ENCODE measurements at regions not wholly inside any gene's neighbourhood (a gene's known extent, or its start where the extent isn't known, plus 50 kb on each side); places are given as distances from the start of the nearest gene placed in this dataset.

- Mint-ChIP-seq H3K4me1 (ENCODE audit: low read depth) (no peaks in the 10 kb centered on the region), H3K27me3 (ENCODE audit: low read depth) (no peaks in the 10 kb centered on the region), H3K9me3 (no peaks in the 10 kb centered on the region), H3K36me3 (ENCODE audit: low read depth) (no peaks in the 10 kb centered on the region), H3K27ac (no peak overlapping the region), H3K4me3 (no peak overlapping the region)
- DNase-seq (ENCODE audit: low spot score), result no peak
Measured at GRCh38 chr12:83805873-83806272, 1106.7 kb downstream of the SLC6A15 start.

GRCh38 chr12:83805156-83805772 is 1107.3 kb downstream of the SLC6A15 start:
- no peak for DNase-seq (ENCODE audit: low spot score)
- Mint-ChIP-seq H3K4me3 (no peak overlapping the region), H3K27me3 (ENCODE audit: low read depth) (no peaks in the 10 kb centered on the region), H3K4me1 (ENCODE audit: low read depth) (no peaks in the 10 kb centered on the region), H3K27ac (no peak overlapping the region), H3K36me3 (ENCODE audit: low read depth) (no peaks in the 10 kb centered on the region), H3K9me3 (no peaks in the 10 kb centered on the region)

- H3K9me3 Mint-ChIP-seq, result no peaks in the 10 kb centered on the region
- no peaks in the 10 kb centered on the region for H3K36me3 Mint-ChIP-seq (ENCODE audit: low read depth)
- no peak overlapping the region for H3K4me3 Mint-ChIP-seq
- no peaks in the 10 kb centered on the region for H3K27me3 Mint-ChIP-seq (ENCODE audit: low read depth)
- H3K4me1 Mint-ChIP-seq (ENCODE audit: low read depth), result no peaks in the 10 kb centered on the region
- DNase-seq (ENCODE audit: low spot score), result no peak
- H3K27ac Mint-ChIP-seq, result no peak overlapping the region
Measured at GRCh38 chr12:83801972-83802371, 1110.6 kb downstream of the SLC6A15 start.

- no peaks in the 10 kb centered on the region for H3K9me3 Mint-ChIP-seq
- H3K27ac Mint-ChIP-seq, result no peak overlapping the region
- no peaks in the 10 kb centered on the region for H3K36me3 Mint-ChIP-seq (ENCODE audit: low read depth)
- DNase-seq (ENCODE audit: low spot score), result no peak
- H3K27me3 Mint-ChIP-seq (ENCODE audit: low read depth), result no peaks in the 10 kb centered on the region
- H3K4me1 Mint-ChIP-seq (ENCODE audit: low read depth), result no peaks in the 10 kb centered on the region
- H3K4me3 Mint-ChIP-seq, result no peak overlapping the region
Measured at GRCh38 chr12:83800022-83800421, 1112.6 kb downstream of the SLC6A15 start.

- no peaks in the 10 kb centered on the region for H3K36me3 Mint-ChIP-seq (ENCODE audit: low read depth)
- H3K4me1 Mint-ChIP-seq (ENCODE audit: low read depth), result no peaks in the 10 kb centered on the region
- DNase-seq (ENCODE audit: low spot score), result no peak
- no peak overlapping the region for H3K27ac Mint-ChIP-seq
- no peaks in the 10 kb centered on the region for H3K9me3 Mint-ChIP-seq
- no peaks in the 10 kb centered on the region for H3K27me3 Mint-ChIP-seq (ENCODE audit: low read depth)
- H3K4me3 Mint-ChIP-seq, result no peak overlapping the region
Measured at GRCh38 chr12:83796531-83796930, 1109.8 kb downstream of the TMTC2 start.

GRCh38 chr12:83793616-83794015 is 1106.9 kb downstream of the TMTC2 start:
- Mint-ChIP-seq H3K27ac (no peak overlapping the region), H3K4me1 (ENCODE audit: low read depth) (no peaks in the 10 kb centered on the region), H3K27me3 (ENCODE audit: low read depth) (no peaks in the 10 kb centered on the region), H3K9me3 (no peaks in the 10 kb centered on the region), H3K36me3 (ENCODE audit: low read depth) (no peaks in the 10 kb centered on the region), H3K4me3 (no peak overlapping the region)
- DNase-seq (ENCODE audit: low spot score), result no peak

- no peaks in the 10 kb centered on the region for H3K4me1 Mint-ChIP-seq (ENCODE audit: low read depth)
- H3K9me3 Mint-ChIP-seq, result peaks cover 3% of the 10 kb centered on the region
- no peak for DNase-seq (ENCODE audit: low spot score)
- H3K27me3 Mint-ChIP-seq (ENCODE audit: low read depth), result no peaks in the 10 kb centered on the region
- no peaks in the 10 kb centered on the region for H3K36me3 Mint-ChIP-seq (ENCODE audit: low read depth)
- H3K27ac Mint-ChIP-seq, result no peak overlapping the region
- H3K4me3 Mint-ChIP-seq, result no peak overlapping the region
Measured at GRCh38 chr12:83784298-83784890, 1097.7 kb downstream of the TMTC2 start.

- no peak overlapping the region for H3K27ac Mint-ChIP-seq
- H3K9me3 Mint-ChIP-seq, result peaks cover 10% of the 10 kb centered on the region
- no peaks in the 10 kb centered on the region for H3K4me1 Mint-ChIP-seq (ENCODE audit: low read depth)
- no peaks in the 10 kb centered on the region for H3K27me3 Mint-ChIP-seq (ENCODE audit: low read depth)
- no peaks in the 10 kb centered on the region for H3K36me3 Mint-ChIP-seq (ENCODE audit: low read depth)
- no peak overlapping the region for H3K4me3 Mint-ChIP-seq
- DNase-seq (ENCODE audit: low spot score), result no peak
Measured at GRCh38 chr12:83779526-83779925, 1092.8 kb downstream of the TMTC2 start.

GRCh38 chr12:83769151-83769550 is 1082.4 kb downstream of the TMTC2 start:
- H3K27me3 Mint-ChIP-seq (ENCODE audit: low read depth), result no peaks in the 10 kb centered on the region
- H3K36me3 Mint-ChIP-seq (ENCODE audit: low read depth), result no peaks in the 10 kb centered on the region
- H3K9me3 Mint-ChIP-seq, result peaks cover 16% of the 10 kb centered on the region
- no peak for DNase-seq (ENCODE audit: low spot score)
- no peak overlapping the region for H3K4me3 Mint-ChIP-seq
- H3K27ac Mint-ChIP-seq, result no peak overlapping the region
- no peaks in the 10 kb centered on the region for H3K4me1 Mint-ChIP-seq (ENCODE audit: low read depth)

- Mint-ChIP-seq H3K27ac (no peak overlapping the region), H3K4me3 (no peak overlapping the region), H3K4me1 (ENCODE audit: low read depth) (no peaks in the 10 kb centered on the region), H3K9me3 (peaks cover 18% of the 10 kb centered on the region), H3K27me3 (ENCODE audit: low read depth) (no peaks in the 10 kb centered on the region), H3K36me3 (ENCODE audit: low read depth) (no peaks in the 10 kb centered on the region)
- DNase-seq (ENCODE audit: low spot score), result no peak
Measured at GRCh38 chr12:83767723-83768122, 1081.0 kb downstream of the TMTC2 start.

GRCh38 chr12:83763425-83763824 is 1076.7 kb downstream of the TMTC2 start:
- no peak overlapping the region for H3K27ac Mint-ChIP-seq
- no peaks in the 10 kb centered on the region for H3K36me3 Mint-ChIP-seq (ENCODE audit: low read depth)
- no peak for DNase-seq (ENCODE audit: low spot score)
- H3K27me3 Mint-ChIP-seq (ENCODE audit: low read depth), result no peaks in the 10 kb centered on the region
- no peak overlapping the region for H3K4me3 Mint-ChIP-seq
- H3K9me3 Mint-ChIP-seq, result peaks cover 13% of the 10 kb centered on the region
- H3K4me1 Mint-ChIP-seq (ENCODE audit: low read depth), result no peaks in the 10 kb centered on the region

- Mint-ChIP-seq H3K4me1 (ENCODE audit: low read depth) (no peaks in the 10 kb centered on the region), H3K27ac (no peak overlapping the region), H3K36me3 (ENCODE audit: low read depth) (no peaks in the 10 kb centered on the region), H3K27me3 (ENCODE audit: low read depth) (no peaks in the 10 kb centered on the region), H3K4me3 (no peak overlapping the region), H3K9me3 (peaks cover 11% of the 10 kb centered on the region)
- no peak for DNase-seq (ENCODE audit: low spot score)
Measured at GRCh38 chr12:83759906-83760305, 1073.2 kb downstream of the TMTC2 start.

- Mint-ChIP-seq H3K27me3 (ENCODE audit: low read depth) (no peaks in the 10 kb centered on the region), H3K4me1 (ENCODE audit: low read depth) (no peaks in the 10 kb centered on the region), H3K9me3 (peaks cover 9% of the 10 kb centered on the region), H3K36me3 (ENCODE audit: low read depth) (no peaks in the 10 kb centered on the region), H3K27ac (no peak overlapping the region), H3K4me3 (no peak overlapping the region)
- no peak for DNase-seq (ENCODE audit: low spot score)
Measured at GRCh38 chr12:83758888-83759631, 1072.4 kb downstream of the TMTC2 start.

GRCh38 chr12:83753904-83754303 is 1067.2 kb downstream of the TMTC2 start:
- Mint-ChIP-seq H3K4me1 (ENCODE audit: low read depth) (no peaks in the 10 kb centered on the region), H3K27me3 (ENCODE audit: low read depth) (no peaks in the 10 kb centered on the region), H3K36me3 (ENCODE audit: low read depth) (no peaks in the 10 kb centered on the region), H3K27ac (no peak overlapping the region), H3K4me3 (no peak overlapping the region), H3K9me3 (no peaks in the 10 kb centered on the region)
- DNase-seq (ENCODE audit: low spot score), result no peak
